ENCODE measurements at regions not wholly inside any gene's neighbourhood (a gene's known extent, or its start where the extent isn't known, plus 50 kb on each side); places are given as distances from the start of the nearest gene placed in this dataset.

DNA sequence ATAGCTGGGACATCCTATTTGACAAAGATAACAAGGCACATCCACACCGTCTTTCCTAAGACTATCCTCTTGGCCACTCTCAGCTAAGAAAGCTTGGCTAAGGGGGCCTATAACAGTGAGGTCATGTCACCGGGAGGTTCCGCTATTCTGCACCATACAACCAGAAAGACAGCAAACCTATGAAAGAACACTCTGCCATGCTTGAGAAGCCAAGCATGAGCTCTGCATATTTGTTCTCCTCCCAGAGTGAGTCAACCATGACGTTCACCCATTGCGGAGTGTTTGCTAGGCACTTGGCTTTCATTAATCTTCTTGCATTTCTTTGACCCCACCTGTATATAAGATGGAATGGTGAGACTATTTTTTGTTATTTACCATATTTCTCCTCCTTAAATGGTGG, 141.2 kb downstream of the GMNC start:
- no peak for DNase-seq

DNA sequence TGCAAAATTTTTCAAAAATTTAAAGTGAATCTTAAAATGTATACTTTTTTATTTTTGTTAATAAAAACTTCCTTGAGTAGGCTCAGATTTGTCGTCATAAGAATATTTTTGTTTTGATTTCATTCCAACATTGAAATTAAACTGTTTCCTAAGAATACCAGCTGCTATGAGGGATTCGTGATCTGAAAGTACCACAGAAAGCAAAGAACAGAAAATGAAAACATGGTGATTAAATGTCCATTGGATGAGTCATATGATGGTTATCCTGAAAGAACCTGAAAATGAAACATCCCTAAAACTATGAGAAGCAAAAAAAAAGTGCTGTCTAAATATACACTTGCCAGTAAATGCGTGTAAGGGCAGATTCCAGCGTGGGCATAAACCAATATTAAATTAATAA, 143.8 kb downstream of the GMNC start:
- no peak for DNase-seq

DNA sequence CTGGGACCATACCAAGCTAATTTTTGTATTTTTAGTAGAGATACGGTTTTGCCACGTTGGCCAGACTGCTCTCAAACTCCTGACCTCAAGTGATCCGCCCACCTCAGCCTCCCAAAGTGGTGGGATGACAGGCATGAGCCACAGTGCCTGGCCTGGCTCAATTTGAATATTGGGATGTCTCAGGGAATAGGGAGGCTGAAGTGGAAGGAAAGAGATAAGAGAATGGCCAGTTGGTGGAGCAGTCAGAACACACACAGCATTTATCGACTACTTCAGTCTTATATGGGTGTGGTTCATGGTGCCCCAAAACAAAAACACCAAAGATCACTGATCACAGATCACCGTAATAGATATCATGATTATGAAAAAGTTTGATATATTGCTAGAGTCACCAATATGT, 144.4 kb downstream of the GMNC start:
- no peak for DNase-seq

DNA sequence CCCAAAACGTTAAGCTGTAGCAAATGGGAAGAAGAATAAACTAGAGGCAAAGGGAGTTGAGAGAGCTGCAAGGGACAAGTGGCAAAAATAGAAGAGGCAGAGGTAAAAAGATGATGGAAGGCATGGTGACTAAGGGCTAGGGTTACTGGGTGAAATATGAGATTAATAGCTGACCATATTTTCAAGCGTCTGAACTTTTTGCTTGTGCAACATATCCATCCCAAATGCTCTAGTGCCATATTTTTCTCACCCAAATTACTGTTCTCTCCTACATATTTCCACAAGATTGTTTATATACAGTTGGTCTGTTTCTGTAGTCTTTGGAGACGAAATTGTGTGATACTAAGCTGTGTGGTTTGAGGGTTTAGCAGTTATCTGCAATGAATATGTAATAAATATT, 145.5 kb downstream of the GMNC start:
- DNase-seq = no peak

DNA sequence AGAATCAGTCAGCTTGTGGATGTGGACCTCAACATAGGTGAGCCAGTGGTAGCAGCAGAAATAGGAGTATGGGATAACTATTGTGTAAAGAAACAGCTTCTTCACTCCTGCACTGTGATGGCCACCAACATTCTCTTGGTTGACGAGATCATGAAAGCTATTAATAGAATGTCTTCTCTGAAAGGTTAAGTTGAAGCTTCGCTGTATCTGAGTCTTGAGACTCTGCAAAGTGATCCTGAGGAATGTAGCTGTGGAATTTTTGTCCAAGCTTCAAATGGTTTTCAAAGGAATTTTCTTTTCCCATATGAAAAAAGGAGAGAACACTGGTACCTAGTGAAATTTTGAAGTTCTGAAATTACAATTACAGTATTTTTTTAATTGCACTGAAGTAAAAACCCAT, 146.3 kb downstream of the GMNC start:
- no peak for DNase-seq

DNA sequence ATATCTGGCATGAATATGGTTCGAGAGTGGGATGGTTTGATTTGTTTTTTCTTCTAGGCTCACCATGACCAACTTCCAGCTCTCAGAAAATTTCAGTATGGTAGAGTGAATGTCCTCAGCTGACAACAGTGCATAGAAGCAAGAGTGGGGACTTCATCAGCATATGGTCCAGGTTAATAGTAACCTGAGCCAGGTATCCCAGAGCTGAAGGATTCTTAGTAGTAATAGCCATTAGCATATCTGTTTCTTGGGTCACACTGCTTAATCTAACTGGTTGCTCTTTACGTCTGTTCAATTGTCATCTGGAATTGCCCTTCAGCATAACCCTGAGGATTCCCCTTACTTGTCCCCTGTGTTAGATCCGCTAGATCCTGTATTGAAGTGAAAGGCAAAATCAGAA, 151.8 kb downstream of the GMNC start:
- no peak for DNase-seq

DNA sequence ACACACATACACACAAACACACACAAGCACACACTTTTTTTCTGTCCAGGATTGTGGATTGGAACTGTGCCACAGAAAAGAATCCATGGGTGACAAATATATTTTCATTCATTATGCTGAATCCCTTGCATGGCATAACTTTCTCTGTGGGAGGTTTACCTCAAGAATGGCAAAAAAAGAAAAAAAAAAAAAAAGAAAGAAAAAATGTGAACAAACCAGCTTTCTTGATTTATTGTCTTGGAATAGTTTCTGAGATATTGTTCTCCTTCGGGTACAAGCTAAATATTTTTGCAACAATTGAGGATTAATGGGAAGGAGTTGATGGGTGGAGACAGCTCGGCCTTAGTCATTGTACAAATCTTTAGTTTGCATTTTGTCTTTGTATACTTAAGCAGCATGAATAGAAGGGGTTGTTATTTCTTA, 153.1 kb downstream of the GMNC start:
- no peak for DNase-seq
